PC-9 (cell line): ENCODE measurements at regions not wholly inside any gene's neighbourhood (a gene's known extent, or its start where the extent isn't known, plus 50 kb on each side); places are given as distances from the start of the nearest gene placed in this dataset.

ENCODE experiments used
- CTCF ChIP-seq: fragments of 200-600 bp; sonication (generic); conservative IDR thresholded peaks from 2 replicates; pipeline ENCODE4 v1.6.1; 2017; ENCODE audit warnings: mixed run types, antibody characterized with exemption, mild to moderate bottlenecking, moderate library complexity
- EZH2 ChIP-seq: fragments of 200-600 bp; sonication (generic); IDR thresholded peaks from 2 replicates; pipeline ENCODE4 v1.8.0; 2017; ENCODE audit warnings: antibody characterized with exemption, low read depth

GRCh38 chr4:152155070-152155469 is 380.8 kb downstream of the FBXW7 start:
- TF ChIP-seq EZH2 (no peak), CTCF (no peak)
